AG04449 (cell line): ENCODE measurements at regions not wholly inside any gene's neighbourhood (a gene's known extent, or its start where the extent isn't known, plus 50 kb on each side); places are given as distances from the start of the nearest gene placed in this dataset.

Experiments used
- CTCF ChIA-PET: fragments of 350-600 bp; formaldehyde crosslinking; extraction: SDS; loops from one replicate; lab custom pipeline; 2021; ENCODE audit warnings: antibody characterized with exemption; lab: Yijun Ruan, JAX
- POLR2A ChIA-PET: fragments of 400-600, 350-600 bp; formaldehyde crosslinking; extraction: SDS; loops from one replicate; lab custom pipeline; 2020; ENCODE audit warnings: antibody characterized with exemption, inconsistent platforms; lab: Yijun Ruan, JAX
- DNase-seq: peaks from one replicate; pipeline ENCODE4 v3.0.0-alpha.2; 2010; ENCODE audit warnings: low read depth, low spot score
- H3K4me3 ChIP-seq: 2 replicates; pipeline ENCODE4 v1.5.1; 2011; ENCODE audit warnings: low read depth, mild to moderate bottlenecking, control low read depth, low read length
- CTCF ChIP-seq: IDR thresholded peaks from one replicate; pipeline ENCODE4 v1.5.1; 2011; ENCODE audit warnings: mild to moderate bottlenecking, moderate library complexity, low read length, control low read depth, inconsistent platforms; ENCODE audit not compliant: insufficient read depth; ENCODE audit errors: missing control alignments

- CTCF ChIA-PET, result no interaction called here
- TF ChIP-seq CTCF, result no peak
- no peak for DNase-seq
- POLR2A ChIA-PET, result no interaction called here
- H3K4me3 ChIP-seq, result no peak overlapping the region
Measured at GRCh38 chr13:50457415-50458393, 385.8 kb downstream of the DLEU7 start.

GRCh38 chr13:50459046-50459445, 384.4 kb downstream of the DLEU7 start:
- no peak for TF ChIP-seq CTCF
- CTCF ChIA-PET, result interaction anchor here (1.7 kb wide), 1 partner anchor 342 kb away, joined by 4 read pairs; no protein-coding TSS in a partner anchor
- POLR2A ChIA-PET, result no interaction called here
- H3K4me3 ChIP-seq, result no peak overlapping the region
- no peak for DNase-seq

GRCh38 chr13:50459658-50460057, 383.8 kb downstream of the DLEU7 start:
- H3K4me3 ChIP-seq, result no peak overlapping the region
- no peak for DNase-seq
- ChIA-PET CTCF (interaction anchor here (1.7 kb wide), 1 partner anchor 341 kb away, joined by 4 read pairs; no protein-coding TSS in a partner anchor), POLR2A (no interaction called here)
- no peak for TF ChIP-seq CTCF

- ChIA-PET CTCF (interaction anchor here (1.7 kb wide), 1 partner anchor 340 kb away, joined by 4 read pairs; no protein-coding TSS in a partner anchor), POLR2A (no interaction called here)
- TF ChIP-seq CTCF, result no peak
- H3K4me3 ChIP-seq, result no peak overlapping the region
- DNase-seq, result no peak
Measured at GRCh38 chr13:50460358-50460757, 383.1 kb downstream of the DLEU7 start.

- POLR2A ChIA-PET, result no interaction called here
- no peak overlapping the region for H3K4me3 ChIP-seq
- CTCF ChIA-PET, result interaction anchor here (0.9 kb wide), 1 partner anchor 11 kb away, joined by 3 read pairs; no protein-coding TSS in a partner anchor
- TF ChIP-seq CTCF, result no peak
- no peak for DNase-seq
Measured at GRCh38 chr13:50461189-50461588, 382.3 kb downstream of the DLEU7 start.

- no peak for DNase-seq
- TF ChIP-seq CTCF, result no peak
- H3K4me3 ChIP-seq, result no peak overlapping the region
- ChIA-PET CTCF (no interaction called here), POLR2A (no interaction called here)
Measured at GRCh38 chr13:50463719-50464118, 379.8 kb downstream of the DLEU7 start.
